Breast epithelium (tissue), 3 donors: ENCODE measurements at regions not wholly inside any gene's neighbourhood (a gene's known extent, or its start where the extent isn't known, plus 50 kb on each side); places are given as distances from the start of the nearest gene placed in this dataset.

Experiments used
- CTCF ChIP-seq, 3 donors: fragments of 450-650 bp; IDR thresholded peaks; one replicate each; pipeline ENCODE4 v1.5.1; 2016 to 2017; ENCODE audit warnings: antibody characterized with exemption in 3 of 3, mild to moderate bottlenecking in 3 of 3, moderate library complexity in 3 of 3
- POLR2AphosphoS5 ChIP-seq, 3 donors: sonication (generic); formaldehyde crosslinking; IDR thresholded peaks; one replicate each; pipeline ENCODE4 v1.6.1; 2017; ENCODE audit warnings: antibody characterized with exemption in 3 of 3

- TF ChIP-seq POLR2AphosphoS5 (IDR thresholded peaks at IDR 0.05) = no peak
- TF ChIP-seq CTCF (IDR thresholded peaks at IDR 0.05) = no peak
Observed at GRCh38 chr9:651371-651770, 190.1 kb upstream of the DMRT1 start.
